IMR-90 (cell line): ENCODE measurements at regions not wholly inside any gene's neighbourhood (a gene's known extent, or its start where the extent isn't known, plus 50 kb on each side); places are given as distances from the start of the nearest gene placed in this dataset.
"Not testable (repeated sequence)": the region's sequence is repeated elsewhere in the genome, so short reads cannot be mapped to it uniquely, and the experiment has no call there.

Source experiments
- FOS ChIP-seq: fragments of 150-350 bp; IDR thresholded peaks from 2 replicates; pipeline ENCODE4 v1.6.1; 2016; ENCODE audit warnings: low read depth, low read length
- MAZ ChIP-seq: IDR thresholded peaks from 2 replicates; pipeline ENCODE4 v1.6.1; 2012; ENCODE audit warnings: low read depth, mild to moderate bottlenecking, low read length, improper control_type of control experiment, moderate library complexity, borderline replicate concordance
- NFE2L2 ChIP-seq: fragments of 150-350 bp; IDR thresholded peaks from 2 replicates; pipeline ENCODE4 v1.6.1; 2016; ENCODE audit warnings: low read depth, mild to moderate bottlenecking, low read length
- SMC3 ChIP-seq: fragments of 150-350 bp; IDR thresholded peaks from 2 replicates; pipeline ENCODE4 v1.6.1; 2016; ENCODE audit warnings: low read depth, mild to moderate bottlenecking, antibody characterized with exemption, low read length, moderate library complexity
- TF ChIP-seq, protein P1 (sequence below): conservative IDR thresholded peaks from 2 replicates; pipeline ENCODE4 v1.5.1; 2012; ENCODE audit warnings: mild to moderate bottlenecking, low read depth, low read length, improper control_type of control experiment

DNA sequence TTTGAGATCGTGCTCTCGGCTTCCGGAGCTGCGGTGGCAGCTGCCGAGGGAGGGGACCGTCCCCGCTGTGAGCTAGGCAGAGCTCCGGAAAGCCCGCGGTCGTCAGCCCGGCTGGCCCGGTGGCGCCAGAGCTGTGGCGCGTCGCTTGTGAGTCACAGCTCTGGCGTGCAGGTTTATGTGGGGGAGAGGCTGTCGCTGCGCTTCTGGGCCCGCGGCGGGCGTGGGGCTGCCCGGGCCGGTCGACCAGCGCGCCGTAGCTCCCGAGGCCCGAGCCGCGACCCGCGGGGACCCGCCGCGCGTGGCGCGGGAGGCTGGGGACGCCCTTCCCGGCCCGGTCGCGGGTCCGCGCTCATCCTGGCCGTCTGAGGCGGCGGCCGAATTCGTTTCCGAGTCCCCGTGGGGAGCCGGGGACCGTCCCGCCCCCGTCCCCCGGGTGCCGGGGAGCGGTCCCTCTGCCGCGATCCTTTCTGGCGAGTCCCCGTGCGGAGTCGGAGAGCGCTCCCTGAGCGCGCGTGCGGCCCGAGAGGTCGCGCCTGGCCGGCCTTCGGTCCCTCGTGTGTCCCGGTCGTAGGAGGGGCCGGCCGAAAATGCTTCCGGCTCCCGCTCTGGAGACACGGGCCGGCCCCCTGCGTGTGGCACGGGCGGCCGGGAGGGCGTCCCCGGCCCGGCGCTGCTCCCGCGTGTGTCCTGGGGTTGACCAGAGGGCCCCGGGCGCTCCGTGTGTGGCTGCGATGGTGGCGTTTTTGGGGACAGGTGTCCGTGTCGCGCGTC, 2133.0 kb upstream of the TPTE start:
- not testable (repeated sequence) for TF ChIP-seq SMC3, NFE2L2, FOS, MAZ
- TF ChIP-seq, protein P1, sequence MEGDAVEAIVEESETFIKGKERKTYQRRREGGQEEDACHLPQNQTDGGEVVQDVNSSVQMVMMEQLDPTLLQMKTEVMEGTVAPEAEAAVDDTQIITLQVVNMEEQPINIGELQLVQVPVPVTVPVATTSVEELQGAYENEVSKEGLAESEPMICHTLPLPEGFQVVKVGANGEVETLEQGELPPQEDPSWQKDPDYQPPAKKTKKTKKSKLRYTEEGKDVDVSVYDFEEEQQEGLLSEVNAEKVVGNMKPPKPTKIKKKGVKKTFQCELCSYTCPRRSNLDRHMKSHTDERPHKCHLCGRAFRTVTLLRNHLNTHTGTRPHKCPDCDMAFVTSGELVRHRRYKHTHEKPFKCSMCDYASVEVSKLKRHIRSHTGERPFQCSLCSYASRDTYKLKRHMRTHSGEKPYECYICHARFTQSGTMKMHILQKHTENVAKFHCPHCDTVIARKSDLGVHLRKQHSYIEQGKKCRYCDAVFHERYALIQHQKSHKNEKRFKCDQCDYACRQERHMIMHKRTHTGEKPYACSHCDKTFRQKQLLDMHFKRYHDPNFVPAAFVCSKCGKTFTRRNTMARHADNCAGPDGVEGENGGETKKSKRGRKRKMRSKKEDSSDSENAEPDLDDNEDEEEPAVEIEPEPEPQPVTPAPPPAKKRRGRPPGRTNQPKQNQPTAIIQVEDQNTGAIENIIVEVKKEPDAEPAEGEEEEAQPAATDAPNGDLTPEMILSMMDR = not testable (repeated sequence)
